NCI-H2081 treated with DMSO at 0.1 percent for 48 hours (cell line): ENCODE measurements at regions not wholly inside any gene's neighbourhood (a gene's known extent, or its start where the extent isn't known, plus 50 kb on each side); places are given as distances from the start of the nearest gene placed in this dataset.
"Not testable (repeated sequence)": the region's sequence is repeated elsewhere in the genome, so short reads cannot be mapped to it uniquely, and the experiment has no call there.

Source experiments
- DNase-seq: peaks from one replicate; lab custom pipeline; 2025; lab: John Stamatoyannopoulos, UW

DNA sequence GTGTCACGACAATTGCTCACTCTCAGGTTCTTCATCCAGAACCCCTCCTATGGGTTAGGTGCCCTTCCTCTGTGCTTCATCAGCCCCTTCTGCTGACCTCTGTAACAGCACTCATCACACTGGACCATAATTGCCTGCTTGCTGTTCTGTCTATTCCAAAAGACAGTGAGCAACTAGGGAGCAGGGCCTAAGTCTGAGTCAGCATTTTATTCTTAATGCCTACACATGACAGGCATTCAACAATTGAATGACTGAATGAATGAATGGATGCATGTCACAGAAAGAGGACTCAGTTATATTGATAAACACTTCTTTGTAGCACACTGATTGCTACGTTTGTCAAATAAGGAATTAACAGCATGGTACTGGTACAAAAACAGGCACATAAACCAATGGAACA, 317.0 kb downstream of the ZIC3 start:
- DNase-seq = no peak

DNA sequence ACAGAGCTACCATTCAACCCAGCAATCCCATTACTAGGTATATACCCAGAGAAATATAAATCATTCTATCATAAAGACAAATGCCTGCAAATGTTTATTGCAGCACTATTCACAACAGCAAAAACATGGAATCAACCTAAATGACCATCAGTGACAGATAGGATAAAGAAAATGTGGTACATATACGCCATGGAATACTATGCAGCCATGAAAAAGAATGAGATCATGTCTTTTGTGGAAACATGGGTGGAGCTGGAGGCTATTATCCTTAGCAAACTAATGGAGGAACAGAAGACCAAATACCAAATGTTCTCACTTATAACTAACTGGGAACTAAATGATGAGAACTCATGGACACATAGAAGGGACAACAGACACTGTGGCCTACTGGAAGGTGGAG, 318.9 kb downstream of the ZIC3 start:
- not testable (repeated sequence) for DNase-seq

DNA sequence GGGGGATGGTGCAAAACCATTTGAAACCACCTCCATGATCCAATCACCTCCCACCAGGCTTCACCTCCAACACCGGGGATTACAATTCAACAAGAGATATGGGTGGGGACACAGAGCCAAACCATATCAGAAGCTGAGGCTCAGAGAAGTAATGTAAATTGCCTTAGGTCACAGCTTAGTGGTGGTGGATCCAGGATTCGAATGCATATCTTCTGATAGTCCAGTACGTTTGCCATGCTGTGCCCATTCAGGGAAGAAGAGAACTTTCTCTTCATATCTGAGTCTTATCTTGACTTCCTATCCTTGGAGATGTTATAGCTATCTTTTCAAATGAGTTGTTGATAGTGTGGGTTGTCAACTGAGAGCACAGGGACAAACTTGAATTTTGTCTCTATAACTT, 325.5 kb downstream of the ZIC3 start:
- DNase-seq = no peak

DNA sequence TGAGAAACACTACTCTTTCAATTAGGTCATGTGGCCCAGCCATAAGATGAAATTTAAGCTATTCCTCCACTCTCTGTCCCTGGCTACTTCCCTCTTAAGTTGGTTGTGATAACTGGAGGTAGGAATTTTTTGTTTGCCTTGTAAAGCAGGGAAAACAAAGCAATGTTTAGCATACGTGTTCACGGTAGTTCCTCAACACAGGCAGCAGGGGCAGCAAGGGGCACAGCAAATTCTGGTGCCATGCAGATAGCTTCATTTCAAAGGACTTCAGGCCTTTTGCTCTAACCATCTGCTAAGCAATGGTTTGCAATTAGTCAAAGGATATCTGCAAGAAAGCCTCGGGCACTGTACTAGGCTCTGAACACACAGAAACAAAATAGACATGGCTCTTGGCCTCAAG, 330.2 kb downstream of the ZIC3 start:
- no peak for DNase-seq

DNA sequence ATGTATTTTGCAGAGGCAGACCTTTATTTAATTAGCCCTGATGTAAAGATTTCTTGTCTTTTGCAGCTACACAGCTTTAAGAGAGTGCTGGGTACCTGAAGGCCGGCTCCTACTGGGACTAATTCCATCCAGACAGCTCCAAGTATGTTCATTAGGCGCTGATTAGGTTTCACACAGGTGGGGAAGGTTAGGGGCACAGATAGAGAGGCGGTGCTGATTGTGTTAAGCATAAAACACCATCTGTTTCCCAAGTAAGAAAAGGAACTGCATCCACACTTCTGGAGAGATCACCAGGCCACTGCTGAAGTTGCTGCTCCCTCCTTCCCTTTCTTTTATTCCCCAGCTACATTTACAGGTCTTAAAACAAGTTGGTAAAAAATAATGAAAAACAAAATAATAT, 349.5 kb downstream of the ZIC3 start:
- no peak for DNase-seq

DNA sequence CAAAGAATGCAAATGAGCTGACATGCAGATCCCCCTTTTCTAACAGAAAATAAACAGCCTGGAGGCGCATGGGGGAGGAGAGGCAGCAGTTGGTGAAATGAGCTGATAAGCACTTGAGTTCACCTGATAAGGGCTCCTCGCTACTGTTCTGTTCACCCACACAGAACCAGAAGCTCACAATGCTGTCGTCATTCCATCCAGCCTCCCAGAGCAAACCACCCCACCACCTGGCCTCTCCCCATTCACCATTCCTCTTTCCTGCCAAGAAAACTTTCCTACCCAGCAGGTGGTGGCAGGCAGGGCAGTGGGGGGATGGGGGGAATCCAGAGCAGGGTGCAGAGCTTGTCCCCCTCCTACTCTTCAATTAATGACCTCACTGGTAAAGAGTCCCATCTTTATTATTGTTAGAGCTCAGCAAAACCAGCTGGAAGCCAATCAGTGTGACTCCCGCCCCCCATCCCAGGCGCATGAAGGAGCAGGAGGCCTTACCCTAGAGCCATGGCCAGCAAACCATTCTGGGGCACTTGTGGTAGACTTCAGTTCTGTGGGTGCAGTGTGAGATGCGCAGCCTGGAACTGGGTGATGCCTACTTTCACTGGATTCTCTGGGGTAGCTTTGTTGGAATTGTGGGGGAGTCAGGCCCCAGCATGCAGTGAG, 350.3 kb downstream of the ZIC3 start:
- no peak for DNase-seq

DNA sequence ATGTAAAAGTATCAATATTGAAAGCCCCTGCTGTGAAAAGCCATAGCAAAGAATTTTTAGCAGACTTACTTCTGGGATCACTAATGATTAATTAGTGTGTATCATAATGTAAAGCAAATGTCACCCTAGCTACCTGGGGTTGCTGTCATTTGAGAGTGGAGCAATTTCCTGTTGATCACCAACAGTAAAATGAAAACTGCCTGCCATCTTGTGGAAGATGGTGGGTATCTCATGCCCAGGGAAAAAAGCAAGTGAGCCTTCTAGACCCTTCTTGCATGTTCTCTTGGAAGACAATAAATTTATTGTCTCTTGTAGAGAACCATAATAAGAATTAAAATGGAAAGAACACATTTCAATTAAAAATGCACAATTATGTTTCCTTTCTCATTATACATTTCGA, 360.2 kb downstream of the ZIC3 start:
- no peak for DNase-seq

DNA sequence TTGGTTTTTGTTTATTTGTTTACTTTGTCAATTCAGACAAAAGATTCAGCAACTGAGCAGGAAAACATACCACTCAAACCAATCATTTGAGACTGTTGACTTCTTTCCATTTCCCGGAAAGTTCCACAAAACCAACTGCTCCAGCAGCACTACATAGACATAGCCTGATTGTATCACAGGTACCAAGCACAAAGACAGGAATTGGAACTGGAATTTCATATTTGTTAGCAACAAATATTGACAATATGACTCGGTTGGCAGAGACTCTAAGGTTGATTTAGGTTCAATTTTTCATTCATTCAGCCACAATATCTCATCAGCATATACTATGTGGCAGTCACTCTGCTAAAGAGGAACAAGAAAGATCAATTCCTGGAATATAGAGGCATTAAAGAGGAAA, 364.0 kb downstream of the ZIC3 start:
- DNase-seq = no peak

DNA sequence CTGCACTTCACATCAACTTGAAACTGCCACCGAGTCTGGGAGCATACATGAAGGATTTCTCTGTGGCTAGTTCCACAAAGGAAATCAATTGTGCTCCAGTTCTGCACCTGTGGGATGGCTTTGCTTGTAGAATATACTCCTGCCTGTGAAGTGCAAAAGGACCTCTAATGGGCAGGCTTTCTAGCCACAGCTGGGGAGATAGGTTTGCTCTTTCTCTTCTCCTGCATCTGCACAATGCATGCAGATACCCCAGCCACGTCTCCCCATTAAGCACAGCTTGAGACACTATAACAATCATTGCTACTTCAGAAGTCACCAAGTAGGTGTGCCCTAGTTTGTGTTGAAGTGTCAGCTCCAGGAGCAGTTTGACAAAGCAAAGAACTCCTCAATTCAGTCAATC, 364.6 kb downstream of the ZIC3 start:
- no peak for DNase-seq

DNA sequence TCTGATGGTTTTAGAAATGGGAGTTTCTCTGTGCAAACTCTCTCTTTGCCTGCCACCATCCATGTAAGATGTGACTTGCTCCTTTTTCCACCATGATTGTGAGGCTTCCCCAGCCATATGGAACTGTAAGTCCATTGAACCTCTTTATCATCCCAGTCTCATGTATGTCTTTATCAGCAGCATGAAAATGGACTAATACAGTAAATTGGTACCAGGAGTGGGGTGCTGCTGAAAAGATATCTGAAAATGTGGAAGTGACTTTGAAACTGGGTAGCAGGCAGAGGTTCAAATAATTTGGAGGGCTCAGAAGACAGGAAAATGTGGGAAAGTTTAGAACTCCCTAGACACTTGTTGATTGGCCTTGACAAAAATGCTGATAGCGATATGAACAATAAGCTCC, 368.3 kb downstream of the ZIC3 start:
- not testable (repeated sequence) for DNase-seq

DNA sequence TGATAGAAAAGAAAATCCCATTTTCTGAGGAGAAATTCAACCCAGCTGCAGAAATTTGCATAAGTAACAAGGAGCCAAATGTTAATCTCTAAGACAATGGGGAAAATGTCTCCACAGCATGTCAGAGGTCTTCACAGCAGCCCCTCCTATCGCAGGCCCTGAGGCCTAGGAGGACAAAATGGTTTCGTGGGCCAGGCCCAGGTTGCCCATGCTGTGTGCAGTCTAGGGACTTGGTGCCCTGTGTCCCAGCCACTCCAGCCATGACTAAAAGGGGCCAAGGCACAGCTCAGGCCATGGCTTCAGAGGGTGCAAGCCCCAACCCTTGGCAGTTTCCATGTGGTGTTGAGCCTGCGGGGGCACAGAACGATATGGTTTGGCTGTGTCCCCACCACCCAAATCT, 369.0 kb downstream of the ZIC3 start:
- DNase-seq = not testable (repeated sequence)

DNA sequence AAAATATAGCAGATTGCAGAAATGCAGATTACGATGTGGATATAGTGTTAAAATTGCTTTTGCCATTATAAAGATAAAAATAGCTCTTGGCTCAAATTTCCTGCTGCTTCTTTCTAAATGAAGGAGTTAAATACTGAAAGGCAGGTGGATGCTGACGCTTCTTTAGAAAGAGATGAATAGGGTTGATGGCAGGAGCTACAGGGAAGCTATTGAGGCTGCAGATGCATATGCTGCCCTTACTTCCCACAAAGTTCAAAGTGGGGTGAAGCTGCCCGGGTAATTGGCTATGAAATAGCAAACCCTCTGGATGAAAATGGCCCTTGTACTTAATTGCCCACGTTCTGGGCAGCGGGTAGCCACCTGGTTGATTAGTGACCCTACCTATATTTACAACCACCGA, 379.5 kb downstream of the ZIC3 start:
- DNase-seq = no peak

DNA sequence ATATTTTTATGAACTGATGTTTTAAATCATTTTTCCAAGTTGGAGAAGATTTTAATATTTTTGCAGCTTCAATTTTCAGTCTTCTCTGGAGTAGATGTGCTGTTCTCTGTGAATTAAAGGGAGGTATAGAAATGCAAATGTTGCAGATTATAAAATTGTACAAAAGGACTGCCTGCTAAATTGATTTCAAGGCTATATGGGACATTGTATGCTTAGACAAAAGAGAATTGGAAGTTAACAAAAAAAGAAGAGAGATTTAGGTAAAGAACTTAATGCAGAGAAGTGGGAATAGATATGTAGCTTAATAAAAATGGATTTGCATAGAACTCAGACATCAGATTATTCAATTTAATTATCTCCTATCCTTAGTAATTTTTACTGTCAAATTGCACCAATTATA, 403.3 kb downstream of the ZIC3 start:
- no peak for DNase-seq

DNA sequence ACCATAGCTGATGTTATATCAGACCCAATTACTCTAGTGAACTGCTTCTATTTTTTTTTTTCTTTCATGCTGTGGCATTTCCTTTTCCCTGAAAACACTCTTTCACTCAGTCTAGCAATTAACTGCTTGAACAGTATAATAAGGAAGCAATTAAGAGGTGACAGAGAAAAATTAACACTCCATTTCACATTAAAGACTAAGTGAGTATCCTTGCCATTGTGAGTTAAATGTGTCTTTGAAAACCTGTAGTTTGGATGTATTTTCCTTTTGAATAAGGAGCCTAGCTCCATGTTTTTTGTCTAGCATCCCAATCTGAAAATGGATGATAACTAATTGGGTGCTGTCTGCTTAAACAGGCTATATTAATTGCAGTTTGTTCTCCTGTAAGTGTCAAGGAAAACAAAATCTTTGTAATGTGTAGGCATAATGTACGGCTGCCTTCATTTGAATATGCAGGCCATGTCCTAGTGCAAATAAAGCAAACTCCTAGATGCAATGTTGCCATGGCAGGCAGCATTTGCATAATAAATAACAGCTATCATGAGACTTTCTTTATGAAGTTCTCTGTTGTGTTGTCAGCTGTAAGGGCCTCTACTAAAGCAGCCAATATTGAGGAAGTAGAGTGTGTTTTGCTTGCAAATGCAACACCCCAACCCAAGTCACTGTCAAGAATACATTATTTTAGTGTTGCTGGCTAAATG, 416.7 kb downstream of the ZIC3 start:
- no peak for DNase-seq

DNA sequence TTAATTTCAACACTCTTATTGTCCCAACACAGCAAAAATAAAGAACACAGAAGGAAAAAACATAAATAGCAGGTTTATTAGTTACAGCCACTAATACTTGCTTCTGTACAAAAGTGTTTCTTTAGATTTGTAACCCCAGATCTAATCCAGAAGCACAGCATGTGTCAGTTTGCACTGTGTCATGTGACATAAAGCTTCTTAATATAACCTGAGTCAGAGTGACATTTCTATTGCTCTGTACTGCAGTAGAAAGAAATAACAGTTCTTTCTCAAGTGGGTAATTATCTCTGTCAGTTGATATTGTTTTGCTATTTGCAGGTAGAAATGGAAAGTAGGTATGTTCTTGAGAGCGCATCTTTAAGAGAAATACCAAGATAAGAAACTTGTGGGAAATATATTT, 422.5 kb downstream of the ZIC3 start:
- no peak for DNase-seq

DNA sequence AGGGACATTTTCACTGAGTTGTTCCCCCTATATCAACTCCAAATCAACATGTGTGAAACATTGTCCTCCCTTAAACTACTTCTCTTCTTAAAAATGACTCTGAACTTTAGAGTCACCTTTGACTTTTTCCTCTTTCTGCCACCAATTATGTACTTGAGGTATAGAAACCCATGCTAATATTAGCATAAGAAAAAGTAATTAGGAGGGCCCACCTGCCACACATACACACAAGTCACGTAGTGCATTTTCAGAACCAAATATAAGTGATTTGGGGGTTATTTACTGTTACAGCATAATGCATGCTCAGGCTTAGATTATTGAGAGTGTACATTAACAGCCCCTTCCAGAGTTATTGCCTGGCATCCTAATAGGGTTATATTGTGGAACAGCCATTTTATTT, 432.7 kb downstream of the ZIC3 start:
- DNase-seq = no peak

DNA sequence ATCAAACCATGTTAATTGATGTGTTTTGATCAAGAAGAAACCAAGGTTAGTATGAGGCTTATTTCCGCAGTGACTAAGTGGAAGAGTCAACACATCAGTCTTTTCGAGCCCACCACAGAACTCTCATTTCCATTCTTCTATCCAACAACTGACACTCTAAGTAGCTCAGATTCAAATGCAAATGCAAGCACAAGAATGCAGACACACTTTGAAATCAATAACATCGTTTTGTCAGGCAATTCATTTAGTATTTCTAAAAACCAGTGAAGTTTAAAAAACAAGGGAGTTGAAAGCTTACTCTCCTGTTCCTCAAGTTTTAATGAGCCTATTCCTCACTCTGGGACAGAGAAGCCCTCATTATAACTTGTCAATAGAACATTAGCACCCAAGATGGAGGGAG, 433.1 kb downstream of the ZIC3 start:
- no peak for DNase-seq

DNA sequence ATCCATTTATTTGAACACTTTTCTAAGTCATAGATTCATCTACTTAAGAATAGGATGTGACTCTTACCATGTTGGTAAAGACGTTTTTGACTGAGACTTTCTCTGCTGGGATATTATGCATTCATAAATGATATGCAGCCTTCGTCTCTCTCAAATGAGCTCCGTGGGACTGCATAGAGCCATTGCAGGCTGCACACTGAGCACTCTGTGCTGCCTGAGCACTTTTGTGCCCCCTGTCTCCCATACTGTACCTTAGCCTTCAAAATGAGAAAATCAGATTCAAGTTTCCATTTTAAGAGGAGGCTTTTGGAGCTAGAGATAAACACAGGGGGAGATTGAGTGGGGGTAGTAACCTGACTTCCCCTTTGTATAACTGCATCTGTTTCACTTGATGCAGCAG, 433.6 kb downstream of the ZIC3 start:
- no peak for DNase-seq

DNA sequence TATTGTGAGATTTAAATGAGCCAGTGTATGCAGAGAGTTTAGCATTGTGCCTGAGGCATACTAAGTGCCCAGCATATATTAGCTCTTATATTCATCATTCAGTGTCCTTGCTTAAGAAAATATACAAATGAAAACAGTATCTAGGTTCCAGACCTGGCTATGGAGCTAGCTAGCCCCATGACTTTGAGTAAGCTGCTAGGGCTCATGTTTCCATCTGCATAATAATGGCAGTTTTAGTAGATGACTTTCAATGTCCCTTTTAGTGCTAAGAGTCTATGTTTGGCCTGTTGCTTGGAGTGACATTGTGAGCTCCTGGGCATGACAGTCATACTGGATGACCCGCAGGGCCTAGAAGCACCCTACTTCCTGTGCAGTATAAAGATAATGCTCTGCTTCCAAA, 435.3 kb downstream of the ZIC3 start:
- no peak for DNase-seq

DNA sequence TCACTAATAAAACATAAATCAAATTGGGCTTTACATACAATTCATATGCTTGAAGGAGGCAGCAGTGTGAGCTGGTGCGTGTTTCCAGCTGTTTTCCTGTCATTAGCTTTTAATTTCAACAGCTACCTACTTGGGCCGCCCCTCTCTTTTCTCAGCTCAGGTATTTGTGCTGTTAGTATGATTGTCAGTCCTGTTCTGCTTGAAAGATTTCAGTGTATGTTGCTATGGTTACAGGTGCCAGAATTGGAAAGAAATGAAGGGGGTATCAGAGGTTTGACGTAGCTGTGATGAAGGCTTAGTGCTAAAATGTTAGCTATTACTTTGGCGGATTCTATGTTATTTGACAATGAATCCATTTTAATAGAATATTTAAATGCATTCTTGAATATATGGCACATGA, 440.3 kb downstream of the ZIC3 start:
- no peak for DNase-seq

DNA sequence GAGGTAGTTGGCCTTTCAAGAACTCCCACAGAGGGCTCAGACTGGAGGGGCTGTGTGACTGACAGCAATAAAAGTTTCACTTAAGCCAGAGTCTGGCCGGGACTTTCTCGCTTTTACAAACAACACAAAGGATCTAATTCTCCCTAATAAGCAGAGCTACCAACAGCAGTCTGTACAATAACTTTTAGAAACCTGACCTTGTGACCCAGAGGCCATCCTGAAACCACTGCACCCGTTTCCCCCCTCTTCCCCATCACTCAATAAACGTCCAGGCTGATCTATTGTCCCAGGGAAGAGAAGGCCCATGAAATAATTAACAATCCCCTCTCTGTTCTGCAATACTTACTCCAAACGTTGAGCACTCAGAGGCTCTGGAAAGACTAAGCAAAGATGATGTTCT, 442.4 kb downstream of the ZIC3 start:
- DNase-seq = no peak

DNA sequence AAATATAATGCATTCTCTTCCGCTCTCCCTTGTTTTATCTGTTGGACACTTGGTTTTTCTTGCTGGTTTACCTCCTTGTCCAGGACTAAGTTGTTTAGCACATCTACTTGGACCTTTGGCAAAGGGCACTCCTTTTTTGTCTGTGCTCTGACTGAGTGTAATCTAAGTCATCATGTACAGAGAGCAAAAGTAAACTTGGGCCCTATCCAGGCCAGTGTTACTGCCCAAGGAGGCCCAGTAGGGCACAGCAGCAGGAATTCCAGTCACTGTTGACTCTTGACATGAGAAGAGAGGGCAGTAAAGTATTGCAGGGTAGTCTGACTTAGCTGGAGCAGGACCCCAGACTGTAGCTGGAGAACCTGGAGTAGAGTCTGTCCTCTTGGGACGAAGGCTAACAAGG, 445.5 kb downstream of the ZIC3 start:
- DNase-seq = no peak

DNA sequence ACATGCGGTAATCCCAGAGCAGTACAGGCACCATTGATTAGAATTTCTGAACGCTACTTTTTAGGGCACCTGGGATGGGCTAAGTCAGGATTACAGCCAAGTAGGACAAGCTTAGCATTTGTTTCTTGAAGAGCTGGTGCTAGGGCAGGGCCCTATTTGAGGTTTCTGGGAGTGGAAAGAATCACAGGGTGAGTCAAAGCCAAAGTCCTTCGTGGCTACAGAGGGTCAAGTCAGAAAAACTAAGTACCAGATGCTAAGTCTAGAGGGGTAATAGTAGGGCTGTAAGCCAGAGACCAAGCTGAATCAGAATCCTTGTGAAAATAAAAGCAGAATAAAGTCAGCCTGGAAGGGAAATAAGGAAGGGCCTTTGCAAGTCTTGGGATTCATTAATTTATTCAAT, 448.6 kb downstream of the ZIC3 start:
- DNase-seq = no peak

DNA sequence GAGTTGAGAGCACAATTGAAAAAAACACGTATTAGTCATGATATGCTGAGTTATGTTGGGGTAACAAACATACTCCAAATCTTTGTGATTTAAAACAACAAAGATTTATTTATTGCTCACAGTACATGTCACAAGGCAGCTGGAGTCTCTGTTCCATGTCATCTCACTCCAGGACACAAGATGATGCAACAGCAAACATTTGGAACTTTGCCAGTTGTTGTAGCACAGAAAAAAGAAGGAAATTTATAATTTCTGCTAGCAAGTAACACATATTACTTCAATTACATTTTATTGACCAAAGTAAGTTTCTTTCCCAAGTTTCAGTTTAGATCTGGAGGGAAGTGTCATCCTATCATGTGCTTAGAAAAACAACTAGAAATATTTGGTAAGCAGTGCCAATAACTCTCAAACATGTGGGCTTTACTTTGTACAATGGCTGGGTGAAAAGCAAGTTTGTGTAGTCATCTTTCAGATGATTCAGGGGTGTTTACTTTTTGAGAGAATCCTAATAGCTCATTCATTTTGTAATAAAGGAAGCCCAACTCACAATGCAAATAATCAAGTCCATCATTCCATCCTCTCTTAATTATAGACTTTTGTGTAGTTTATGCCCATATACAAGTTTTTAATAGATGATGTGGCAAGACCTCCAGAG, 452.3 kb downstream of the ZIC3 start:
- no peak for DNase-seq
